ENCODE measurements at regions not wholly inside any gene's neighbourhood (a gene's known extent, or its start where the extent isn't known, plus 50 kb on each side); places are given as distances from the start of the nearest gene placed in this dataset.

DNA sequence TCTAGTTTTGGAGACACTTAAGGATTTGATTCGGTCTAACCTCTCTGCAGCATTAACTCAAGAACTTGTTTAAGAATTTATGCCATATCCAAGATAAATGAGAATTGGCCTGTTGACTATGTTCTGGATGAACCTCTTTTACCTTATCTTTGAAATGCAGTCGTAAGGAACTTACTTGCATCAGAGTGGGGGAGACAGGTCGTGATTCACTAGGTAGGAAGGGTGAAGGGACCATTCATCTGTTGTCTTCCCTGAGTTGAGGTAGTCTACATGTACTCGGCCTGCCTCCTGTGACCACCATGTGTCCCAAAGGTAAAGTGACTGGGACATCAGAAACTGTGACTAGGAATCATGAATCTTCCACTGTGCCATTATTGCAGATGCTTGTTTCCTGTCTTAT is 248.0 kb upstream of the P2RY1 start:
- H3K4me3 ChIP-seq (ENCODE audit: severe bottlenecking): no peak overlapping the region
- no peaks in the 10 kb centered on the region for H3K4me1 ChIP-seq (ENCODE audit: insufficient read depth, poor library complexity, severe bottlenecking)
- H3K36me3 ChIP-seq (ENCODE audit: low read depth): no peaks in the 10 kb centered on the region
- ATAC-seq (ENCODE audit: low read depth) (no peak), DNase-seq (ENCODE audit: low spot score) (no peak)
- no peak overlapping the region for H3K27ac ChIP-seq (ENCODE audit: poor library complexity, severe bottlenecking)
- H3K9me3 ChIP-seq (ENCODE audit: severe bottlenecking): no peaks in the 10 kb centered on the region
- TF ChIP-seq CTCF (IDR thresholded peaks at IDR 0.05; ENCODE audit: poor library complexity, severe bottlenecking): no peak
- no peaks in the 10 kb centered on the region for H3K27me3 ChIP-seq (ENCODE audit: insufficient read depth, poor library complexity, severe bottlenecking)

DNA sequence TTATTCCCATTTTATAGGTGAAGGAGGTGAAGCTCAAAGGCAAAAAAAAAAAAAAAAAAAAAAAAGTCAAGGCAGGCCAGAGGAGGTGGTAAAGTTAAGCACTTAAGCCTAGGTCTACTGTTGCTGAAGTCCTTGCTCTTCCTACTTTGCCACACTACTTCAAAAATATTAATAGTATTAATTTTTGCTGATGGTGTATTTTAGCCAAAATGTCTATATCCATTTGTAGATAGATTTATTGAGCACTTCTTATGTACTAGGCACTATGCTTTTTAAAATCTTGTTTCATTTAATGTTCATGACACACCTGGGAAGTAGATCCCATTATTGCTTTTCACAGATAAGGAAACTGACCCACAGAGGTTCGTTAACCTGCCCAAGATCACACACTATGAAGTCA is 247.1 kb upstream of the P2RY1 start:
- no peak for ATAC-seq (ENCODE audit: low read depth)
- Histone ChIP-seq H3K9me3 (ENCODE audit: severe bottlenecking) (no peaks in the 10 kb centered on the region), H3K27ac (ENCODE audit: poor library complexity, severe bottlenecking) (no peak overlapping the region), H3K4me1 (ENCODE audit: insufficient read depth, poor library complexity, severe bottlenecking) (no peaks in the 10 kb centered on the region), H3K36me3 (ENCODE audit: low read depth) (no peaks in the 10 kb centered on the region), H3K27me3 (ENCODE audit: insufficient read depth, poor library complexity, severe bottlenecking) (no peaks in the 10 kb centered on the region), H3K4me3 (ENCODE audit: severe bottlenecking) (no peak overlapping the region)
- no peak for DNase-seq (ENCODE audit: low spot score)
- TF ChIP-seq CTCF (IDR thresholded peaks at IDR 0.05; ENCODE audit: poor library complexity, severe bottlenecking): no peak

DNA sequence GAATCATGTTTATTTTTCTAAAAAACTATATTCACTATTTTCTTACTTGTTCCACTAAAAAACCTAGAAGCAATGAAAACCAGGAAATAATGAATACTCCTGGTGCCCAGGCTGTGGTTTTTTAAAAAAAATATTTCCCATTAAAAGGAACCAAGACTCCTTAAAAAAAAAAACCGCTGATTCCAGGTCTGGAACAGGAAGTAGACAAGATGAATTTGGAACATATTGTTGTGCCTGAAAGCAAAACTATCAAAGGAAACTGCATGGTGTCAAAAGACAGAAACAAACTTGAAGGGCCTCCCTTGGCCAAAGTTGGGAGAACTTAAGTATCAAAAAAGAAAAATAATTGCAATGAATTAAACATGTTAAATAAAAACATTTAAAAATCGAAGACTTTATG is 245.3 kb upstream of the P2RY1 start:
- Histone ChIP-seq H3K27ac (ENCODE audit: poor library complexity, severe bottlenecking) (no peak overlapping the region), H3K9me3 (ENCODE audit: severe bottlenecking) (no peaks in the 10 kb centered on the region), H3K4me1 (ENCODE audit: insufficient read depth, poor library complexity, severe bottlenecking) (no peaks in the 10 kb centered on the region), H3K36me3 (ENCODE audit: low read depth) (no peaks in the 10 kb centered on the region), H3K4me3 (ENCODE audit: severe bottlenecking) (no peak overlapping the region), H3K27me3 (ENCODE audit: insufficient read depth, poor library complexity, severe bottlenecking) (no peaks in the 10 kb centered on the region)
- no peak for ATAC-seq (ENCODE audit: low read depth)
- DNase-seq (ENCODE audit: low spot score): no peak
- no peak for TF ChIP-seq CTCF (IDR thresholded peaks at IDR 0.05; ENCODE audit: poor library complexity, severe bottlenecking)

DNA sequence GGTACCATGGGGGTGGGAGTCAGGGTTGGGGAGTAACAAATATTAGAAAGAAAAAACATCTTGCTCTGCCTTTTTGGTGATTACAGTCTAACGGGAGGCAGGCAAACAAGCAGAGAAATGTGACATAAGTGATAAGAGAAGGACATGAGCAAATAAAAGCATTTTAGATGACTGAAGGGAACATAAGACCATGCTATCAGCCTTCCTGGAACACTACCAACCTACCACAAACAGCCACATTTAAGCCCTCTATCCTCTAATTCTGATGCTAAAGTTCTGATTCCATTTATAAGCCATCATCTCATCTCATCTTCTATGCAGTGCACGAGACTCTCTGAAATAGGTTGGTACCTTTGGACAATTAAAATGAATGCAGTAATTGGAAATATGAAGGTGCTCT is 243.4 kb upstream of the P2RY1 start:
- Histone ChIP-seq H3K9me3 (ENCODE audit: severe bottlenecking) (no peaks in the 10 kb centered on the region), H3K27ac (ENCODE audit: poor library complexity, severe bottlenecking) (no peak overlapping the region)

DNA sequence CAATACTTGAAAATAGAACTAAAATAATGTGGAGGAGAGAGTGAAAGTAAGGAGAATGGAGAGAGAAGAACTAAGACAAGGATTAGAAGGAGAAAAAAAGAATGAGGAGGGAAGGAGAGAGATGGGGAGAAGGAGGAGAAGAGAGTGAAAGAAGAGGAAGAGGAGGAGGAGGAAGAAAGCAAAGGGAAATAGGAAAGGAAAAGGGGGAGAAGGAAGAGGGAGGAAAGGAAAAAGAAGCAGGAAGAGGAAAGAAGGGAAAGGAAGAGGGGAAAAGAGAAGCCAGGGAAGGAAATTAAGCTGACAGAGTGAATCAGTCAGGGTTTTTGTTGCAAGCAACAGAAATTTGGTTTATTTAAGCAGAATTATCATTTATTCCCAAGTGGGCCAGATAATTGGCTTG is 241.7 kb upstream of the P2RY1 start:
- DNase-seq (ENCODE audit: low spot score) (no peak), ATAC-seq (ENCODE audit: low read depth) (no peak)
- Histone ChIP-seq H3K27ac (ENCODE audit: poor library complexity, severe bottlenecking) (no peak overlapping the region), H3K4me1 (ENCODE audit: insufficient read depth, poor library complexity, severe bottlenecking) (no peaks in the 10 kb centered on the region), H3K9me3 (ENCODE audit: severe bottlenecking) (no peaks in the 10 kb centered on the region), H3K4me3 (ENCODE audit: severe bottlenecking) (no peak overlapping the region), H3K36me3 (ENCODE audit: low read depth) (no peaks in the 10 kb centered on the region), H3K27me3 (ENCODE audit: insufficient read depth, poor library complexity, severe bottlenecking) (no peaks in the 10 kb centered on the region)
- TF ChIP-seq CTCF (IDR thresholded peaks at IDR 0.05; ENCODE audit: poor library complexity, severe bottlenecking): no peak

More for the DNA sequence above, 243.4 kb upstream of the P2RY1 start:
- ATAC-seq (ENCODE audit: low read depth) (no peak), DNase-seq (ENCODE audit: low spot score) (no peak)
- TF ChIP-seq CTCF (IDR thresholded peaks at IDR 0.05; ENCODE audit: poor library complexity, severe bottlenecking): no peak
- Histone ChIP-seq H3K27me3 (ENCODE audit: insufficient read depth, poor library complexity, severe bottlenecking) (no peaks in the 10 kb centered on the region), H3K4me3 (ENCODE audit: severe bottlenecking) (no peak overlapping the region), H3K4me1 (ENCODE audit: insufficient read depth, poor library complexity, severe bottlenecking) (no peaks in the 10 kb centered on the region), H3K36me3 (ENCODE audit: low read depth) (no peaks in the 10 kb centered on the region)
